IPS DF 6.9 (cell line): ENCODE measurements at regions not wholly inside any gene's neighbourhood (a gene's known extent, or its start where the extent isn't known, plus 50 kb on each side); places are given as distances from the start of the nearest gene placed in this dataset.

Source experiments
- DNase-seq: peaks from one replicate; pipeline ENCODE4 v3.0.0-alpha.2; 2013; ENCODE audit warnings: low read depth, low spot score
- H3K27ac ChIP-seq: one replicate; pipeline ENCODE4 v1.5.1; 2013; ENCODE audit warnings: low read length, control low read depth
- H3K27me3 ChIP-seq: 2 replicates; pipeline ENCODE4 v1.6.1; 2013; ENCODE audit warnings: mild to moderate bottlenecking, low read length; ENCODE audit not compliant: control insufficient read depth, insufficient read depth
- H3K36me3 ChIP-seq: 2 replicates; pipeline ENCODE4 v1.6.1; 2013; ENCODE audit warnings: low read length; ENCODE audit not compliant: control insufficient read depth, insufficient read depth
- H3K4me1 ChIP-seq: 2 replicates; pipeline ENCODE4 v1.6.1; 2013; ENCODE audit warnings: low read length; ENCODE audit not compliant: control insufficient read depth, insufficient read depth
- H3K4me3 ChIP-seq: 2 replicates; pipeline ENCODE4 v1.5.1; 2013; ENCODE audit warnings: mild to moderate bottlenecking, low read length
- H3K9me3 ChIP-seq: 2 replicates; pipeline ENCODE4 v1.6.1; 2013; ENCODE audit warnings: low read length, inconsistent platforms; ENCODE audit not compliant: control insufficient read depth, insufficient read depth
- WGBS: extraction: QIAGEN DNeasy Blood & Tissue Kit; methylation state at CpG from one replicate; pipeline ENCODE4 v1.1.7; 2013; ENCODE audit warnings: mixed read lengths, missing lambda C conversion rate; ENCODE audit not compliant: insufficient read length, insufficient coverage; 5-methylcytosine and 5-hydroxymethylcytosine counted together

DNA sequence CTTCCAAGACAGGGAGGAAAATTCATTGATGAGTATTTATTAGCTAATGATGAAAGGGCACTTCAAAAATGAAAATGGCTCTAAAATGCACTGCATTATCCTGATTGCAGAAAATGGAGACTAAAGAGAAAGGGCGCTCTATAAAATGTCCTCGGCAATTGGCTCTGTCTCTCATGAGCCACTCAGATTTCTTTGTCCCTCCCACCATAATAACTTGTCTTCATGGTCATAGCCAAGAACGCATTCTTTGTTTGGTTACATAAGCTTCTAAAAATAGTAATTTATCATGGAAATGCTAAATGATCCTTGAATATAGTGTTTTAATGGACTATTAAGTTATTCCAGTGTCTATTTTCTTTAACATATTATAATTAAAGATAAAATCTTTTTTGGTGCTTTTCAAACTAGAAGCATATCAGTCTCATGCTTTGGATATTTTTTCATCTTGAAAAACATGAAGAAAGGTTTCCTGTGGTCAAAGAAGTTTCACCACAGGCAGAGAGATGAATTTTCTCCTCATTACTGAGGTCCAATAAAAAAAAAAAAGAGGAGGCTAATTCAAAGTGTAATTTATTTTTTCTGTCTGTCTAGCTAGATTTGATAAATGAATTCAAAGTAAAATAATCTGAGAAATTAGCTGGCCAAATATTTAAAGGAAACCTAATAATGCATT is 238.1 kb upstream of the BLID start:
- no CpG with 5 or more reads among the region's 3 CpGs for WGBS
- H3K9me3 ChIP-seq: no peaks in the 10 kb centered on the region
- no peaks in the 10 kb centered on the region for H3K36me3 ChIP-seq
- DNase-seq: no peak
- H3K4me1 ChIP-seq: no peaks in the 10 kb centered on the region; the same call in 1 of the 2 replicates
- H3K27ac ChIP-seq: no peak overlapping the region
- no peaks in the 10 kb centered on the region for H3K27me3 ChIP-seq
- H3K4me3 ChIP-seq: no peak overlapping the region

DNA sequence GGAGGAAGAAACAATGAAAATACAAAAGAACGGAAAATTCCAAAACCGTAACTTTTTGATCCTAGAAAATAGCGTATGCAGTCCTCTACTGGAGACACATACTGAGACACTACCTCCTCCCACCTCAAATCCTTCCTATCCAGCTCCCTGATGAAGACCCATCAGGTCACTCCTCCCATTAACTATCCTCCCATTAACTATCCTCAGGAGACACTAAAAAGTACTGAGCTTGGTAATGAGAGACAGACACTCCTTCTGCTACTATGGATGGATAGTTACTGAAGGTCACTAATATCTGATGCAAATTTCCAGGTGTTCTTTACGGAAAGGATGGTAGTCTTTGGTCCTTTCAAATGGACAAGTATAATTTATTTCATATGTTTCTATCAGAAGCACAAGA is 237.5 kb upstream of the BLID start:
- WGBS: no CpG with 5 or more reads among the region's 4 CpGs
- no peak for DNase-seq
- Histone ChIP-seq H3K27me3 (no peaks in the 10 kb centered on the region), H3K27ac (no peak overlapping the region), H3K36me3 (no peaks in the 10 kb centered on the region), H3K4me3 (no peak overlapping the region), H3K4me1 (no peaks in the 10 kb centered on the region), H3K9me3 (no peaks in the 10 kb centered on the region)

DNA sequence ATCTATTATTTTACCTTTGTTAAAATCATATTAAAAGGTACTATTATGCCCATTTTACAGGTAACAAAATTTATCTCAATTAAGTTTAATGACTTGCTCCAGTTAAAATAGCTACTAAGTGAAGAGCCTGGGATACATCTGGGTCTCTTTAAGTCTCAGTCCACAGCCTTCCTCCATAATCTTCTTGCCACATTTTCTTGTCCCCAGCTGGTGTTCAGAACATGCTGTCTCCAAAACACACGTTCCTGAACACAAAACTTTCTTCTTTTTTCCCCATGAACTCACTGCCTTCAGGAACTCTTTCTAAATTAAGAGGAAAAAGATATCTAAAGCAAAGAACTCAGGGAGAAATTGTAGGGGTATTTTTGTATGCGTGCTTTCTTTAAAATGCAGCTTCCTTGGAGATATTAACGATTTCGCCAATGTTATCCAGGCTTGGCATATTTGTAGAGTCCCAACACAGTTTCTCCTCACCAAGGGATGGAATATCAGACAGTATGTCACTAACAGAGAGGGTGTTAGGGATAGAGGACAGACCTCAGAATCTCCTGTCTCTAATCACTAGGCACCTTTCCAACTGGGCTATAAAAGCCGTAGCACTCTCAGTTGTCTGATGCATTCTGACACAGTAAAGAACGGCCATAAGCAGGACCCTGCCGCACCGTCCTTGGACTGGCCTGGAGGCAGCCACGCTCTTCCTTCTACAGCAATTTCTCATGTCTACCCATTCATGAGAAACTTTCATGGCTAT is 232.8 kb upstream of the BLID start:
- no CpG with 5 or more reads among the region's 9 CpGs for WGBS
- Histone ChIP-seq H3K4me3 (no peak overlapping the region), H3K27me3 (no peaks in the 10 kb centered on the region), H3K9me3 (no peaks in the 10 kb centered on the region), H3K27ac (no peak overlapping the region), H3K4me1 (no peaks in the 10 kb centered on the region), H3K36me3 (no peaks in the 10 kb centered on the region)
- no peak for DNase-seq

DNA sequence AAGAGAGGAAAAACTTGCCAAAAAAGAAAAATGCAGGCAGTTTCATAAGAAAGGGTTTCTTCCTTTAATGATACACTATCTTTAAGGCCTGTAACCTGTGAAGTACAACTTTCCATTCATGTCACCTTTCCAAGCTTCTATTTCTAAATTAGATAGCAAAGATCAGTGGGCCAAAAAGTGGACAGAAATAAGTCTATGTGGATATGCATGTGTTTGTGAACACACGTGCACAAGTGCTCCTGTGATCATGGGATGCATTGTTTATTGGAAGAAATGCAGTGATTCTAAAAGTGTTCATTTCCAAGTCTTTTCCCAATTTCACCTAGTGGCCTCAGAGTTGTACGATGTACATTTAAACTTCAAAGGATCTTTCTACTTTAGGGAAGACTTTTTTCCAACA is 230.0 kb upstream of the BLID start:
- no peak overlapping the region for H3K4me3 ChIP-seq
- no peak for DNase-seq
- no peaks in the 10 kb centered on the region for H3K9me3 ChIP-seq
- H3K36me3 ChIP-seq: no peaks in the 10 kb centered on the region
- no peak overlapping the region for H3K27ac ChIP-seq
- no CpG with 5 or more reads among the region's 2 CpGs for WGBS
- H3K4me1 ChIP-seq: no peaks in the 10 kb centered on the region
- H3K27me3 ChIP-seq: no peaks in the 10 kb centered on the region

DNA sequence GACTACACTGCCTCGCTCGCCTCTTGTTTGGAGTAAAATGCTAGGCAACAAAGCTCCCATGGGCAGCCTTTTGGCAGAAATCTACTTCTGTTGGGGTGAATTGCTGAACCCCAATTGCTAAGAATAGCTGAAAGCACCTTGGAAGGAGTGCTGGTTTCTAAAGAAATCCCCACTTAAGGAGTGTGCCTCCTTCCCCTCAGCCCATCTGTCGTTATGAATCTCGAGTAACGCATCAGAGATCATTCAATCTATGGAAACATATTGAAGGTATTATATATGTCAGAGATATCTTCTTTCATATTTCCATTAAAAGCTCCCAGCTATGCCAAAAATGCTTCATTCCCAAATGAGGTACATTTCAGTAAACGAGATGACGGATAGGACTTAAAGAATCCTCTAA is 229.6 kb upstream of the BLID start:
- no peaks in the 10 kb centered on the region for H3K27me3 ChIP-seq

DNA sequence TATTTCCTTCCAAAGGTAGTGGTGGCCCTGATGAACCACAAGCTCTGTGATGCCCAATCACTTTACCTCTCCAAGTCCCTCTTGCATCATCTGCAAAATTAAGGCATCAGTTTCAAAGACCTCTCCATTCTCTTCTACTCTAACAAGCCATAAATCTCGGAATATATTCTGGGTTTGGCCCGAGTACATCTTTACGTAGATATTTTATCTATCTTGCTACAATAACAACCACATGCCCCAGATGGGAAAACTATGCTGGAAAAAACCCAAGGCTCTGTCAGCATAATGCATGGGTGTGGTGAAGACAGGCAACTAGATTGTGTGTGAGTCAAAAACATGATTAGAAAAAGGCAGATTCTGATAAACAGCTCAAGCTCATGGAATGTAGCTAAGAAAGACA is 228.2 kb upstream of the BLID start:
- WGBS: no CpG with 5 or more reads among the region's 3 CpGs
- DNase-seq: no peak
- no peaks in the 10 kb centered on the region for H3K27me3 ChIP-seq
- no peak overlapping the region for H3K27ac ChIP-seq
- no peaks in the 10 kb centered on the region for H3K9me3 ChIP-seq
- no peak overlapping the region for H3K4me3 ChIP-seq
- no peaks in the 10 kb centered on the region for H3K36me3 ChIP-seq
- no peaks in the 10 kb centered on the region for H3K4me1 ChIP-seq

More for the DNA sequence above, 229.6 kb upstream of the BLID start:
- H3K9me3 ChIP-seq: no peaks in the 10 kb centered on the region
- no peak overlapping the region for H3K4me3 ChIP-seq
- H3K4me1 ChIP-seq: no peaks in the 10 kb centered on the region
- WGBS: no CpG with 5 or more reads among the region's 7 CpGs
- H3K27ac ChIP-seq: no peak overlapping the region
- H3K36me3 ChIP-seq: no peaks in the 10 kb centered on the region
- no peak for DNase-seq

DNA sequence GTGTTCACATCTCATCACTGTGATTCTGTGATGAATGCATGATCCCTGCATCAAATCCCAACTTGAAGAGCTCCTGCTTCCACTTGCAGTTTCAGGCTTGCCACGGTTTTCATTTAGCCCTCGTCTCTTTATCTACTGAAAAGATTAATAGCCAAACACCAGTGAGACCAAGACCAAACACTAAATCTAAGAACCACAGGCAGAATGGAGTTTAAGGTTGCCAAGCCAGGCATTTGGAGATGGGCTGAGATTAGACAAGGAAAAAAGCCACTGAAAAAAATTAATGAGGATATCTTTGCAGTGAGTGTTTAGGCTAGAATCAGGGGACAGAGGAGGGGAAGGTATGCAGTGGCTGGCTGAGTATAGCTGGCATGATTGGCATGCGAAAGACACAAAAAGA is 227.2 kb upstream of the BLID start:
- H3K4me3 ChIP-seq: no peak overlapping the region
- no peaks in the 10 kb centered on the region for H3K27me3 ChIP-seq
- no CpG with 5 or more reads among the region's 3 CpGs for WGBS
- H3K27ac ChIP-seq: no peak overlapping the region
- no peaks in the 10 kb centered on the region for H3K9me3 ChIP-seq
- no peaks in the 10 kb centered on the region for H3K36me3 ChIP-seq
- DNase-seq: no peak
- no peaks in the 10 kb centered on the region for H3K4me1 ChIP-seq

DNA sequence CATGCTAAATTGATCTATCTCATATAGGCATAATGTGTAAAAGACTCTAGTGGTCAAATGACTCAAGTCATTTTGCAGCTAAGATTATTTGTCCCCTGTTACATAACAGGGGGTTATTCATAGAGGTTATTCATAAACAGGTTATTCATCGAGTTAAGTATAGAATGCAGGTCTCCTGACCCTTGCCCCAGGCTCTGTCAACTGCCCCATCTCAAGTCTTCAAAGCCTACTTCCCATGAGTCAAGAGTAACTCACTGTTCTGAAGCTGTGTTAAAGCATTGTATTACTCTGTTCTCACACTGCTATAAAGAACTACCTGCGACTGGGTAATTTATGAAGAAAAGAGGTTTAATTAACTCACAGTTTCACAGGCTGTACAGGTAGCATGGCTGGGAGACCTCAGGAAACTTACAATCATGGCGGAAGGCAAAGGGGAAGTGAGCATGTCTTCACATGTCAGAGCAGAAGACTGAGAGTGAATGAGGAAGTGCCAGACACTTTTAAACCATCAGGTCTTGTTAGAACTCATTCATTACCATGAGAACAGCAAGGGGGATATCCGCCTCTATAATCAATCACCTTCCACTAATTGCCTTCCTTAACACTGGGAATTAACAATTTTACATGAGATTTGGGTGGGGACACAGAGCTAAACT is 226.2 kb upstream of the BLID start:
- H3K4me3 ChIP-seq: no peak overlapping the region
- H3K4me1 ChIP-seq: no peaks in the 10 kb centered on the region
- H3K36me3 ChIP-seq: no peaks in the 10 kb centered on the region
- DNase-seq: no peak
- H3K27ac ChIP-seq: no peak overlapping the region
- no peaks in the 10 kb centered on the region for H3K9me3 ChIP-seq
- WGBS: no CpG with 5 or more reads among the region's 4 CpGs
- H3K27me3 ChIP-seq: no peaks in the 10 kb centered on the region

DNA sequence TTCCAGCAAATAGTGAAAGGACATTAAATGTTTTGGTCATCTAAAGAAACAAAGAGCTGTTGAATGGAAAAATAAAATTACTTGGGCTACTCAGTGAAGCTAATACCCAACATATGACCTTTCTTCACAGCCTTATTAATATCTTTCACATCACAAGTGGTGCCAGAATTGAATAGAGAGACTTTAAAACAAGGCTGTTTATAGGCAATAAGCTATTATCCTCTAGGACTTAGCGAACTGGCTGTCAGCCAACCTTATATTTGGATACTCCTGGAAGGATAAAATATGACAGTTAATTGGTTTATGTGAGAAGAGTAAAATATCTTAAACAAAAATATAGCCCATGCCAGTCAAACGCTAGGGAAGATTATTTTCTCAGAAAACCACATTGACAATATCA is 225.5 kb upstream of the BLID start:
- no CpG with 5 or more reads among the region's 2 CpGs for WGBS
- Histone ChIP-seq H3K27me3 (no peaks in the 10 kb centered on the region), H3K36me3 (no peaks in the 10 kb centered on the region), H3K4me3 (no peak overlapping the region), H3K9me3 (no peaks in the 10 kb centered on the region), H3K4me1 (no peaks in the 10 kb centered on the region), H3K27ac (no peak overlapping the region)
- DNase-seq: no peak

DNA sequence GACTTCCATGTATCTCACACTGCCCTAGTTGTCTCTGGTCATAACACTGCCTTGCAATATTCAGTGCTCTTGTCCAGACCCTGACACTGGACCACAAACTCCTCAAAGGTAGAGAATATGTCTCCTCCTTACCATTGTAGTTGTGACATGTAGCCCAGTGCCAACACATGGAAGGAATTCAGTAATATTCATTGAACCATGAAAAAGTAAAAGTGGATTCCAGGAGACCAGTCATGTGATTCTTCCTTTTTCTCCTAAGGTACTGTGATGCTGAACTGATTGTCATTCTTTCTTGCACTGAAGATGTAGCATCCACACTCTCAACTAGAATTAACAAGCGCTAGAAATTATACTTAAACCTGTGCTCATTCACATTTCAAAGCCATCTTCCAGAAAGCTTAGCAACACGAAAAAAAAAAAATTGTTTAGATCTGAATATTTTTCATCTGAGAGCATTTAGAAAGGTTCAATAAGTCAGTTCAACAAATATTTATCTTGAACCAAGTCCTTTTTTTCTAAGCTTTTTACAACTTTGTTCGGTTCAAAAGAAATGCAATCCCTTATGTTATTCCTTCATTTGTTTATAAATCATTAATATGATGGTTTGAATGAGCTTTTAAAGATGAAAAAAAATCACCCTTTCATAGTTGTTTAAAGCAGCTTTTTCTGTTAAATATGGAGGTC is 224.7 kb upstream of the BLID start:
- H3K36me3 ChIP-seq: no peaks in the 10 kb centered on the region
- H3K27ac ChIP-seq: no peak overlapping the region
- no peaks in the 10 kb centered on the region for H3K9me3 ChIP-seq
- no peaks in the 10 kb centered on the region for H3K27me3 ChIP-seq
- no peak for DNase-seq
- H3K4me3 ChIP-seq: no peak overlapping the region
- no CpG with 5 or more reads among the region's 3 CpGs for WGBS
- no peaks in the 10 kb centered on the region for H3K4me1 ChIP-seq
